ENCODE measurements at regions not wholly inside any gene's neighbourhood (a gene's known extent, or its start where the extent isn't known, plus 50 kb on each side); places are given as distances from the start of the nearest gene placed in this dataset.

DNA sequence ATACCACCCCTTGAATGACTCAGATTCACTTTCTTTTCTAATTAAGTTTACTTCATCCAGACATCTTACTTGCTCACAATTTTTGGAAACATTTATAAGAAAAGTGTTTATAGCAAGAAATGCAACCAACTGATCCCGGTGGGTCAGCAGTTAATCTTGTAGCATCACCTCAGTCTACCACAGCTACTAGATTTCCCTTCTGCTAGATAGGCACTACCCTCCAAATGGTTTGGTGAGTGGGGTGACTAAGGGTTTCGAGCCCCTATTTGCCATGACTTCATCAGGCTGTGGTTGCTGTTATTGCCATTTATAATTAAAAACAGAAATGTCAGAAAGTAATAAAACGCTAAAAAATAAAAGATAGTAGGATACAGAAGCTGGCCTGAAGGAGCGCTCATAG lies 930.1 kb upstream of the GJE1 start:
- Histone ChIP-seq H3K4me1 (no peaks in the 10 kb centered on the region), H3K4me3 (ENCODE audit: low read depth, low read length) (no peak overlapping the region), H3K27me3 (replicated peaks; ENCODE audit: control insufficient read depth, insufficient read depth, low read length) (no peaks in the 10 kb centered on the region), H3K36me3 (ENCODE audit: control insufficient read depth, insufficient read depth, low read length) (no peaks in the 10 kb centered on the region), H3K9me3 (no peaks in the 10 kb centered on the region)
- Mint-ChIP-seq H3K36me3 (ENCODE audit: insufficient read depth, unreplicated experiment) (no peaks in the 10 kb centered on the region), H3K4me3 (ENCODE audit: unreplicated experiment) (no peak overlapping the region), H3K4me1 (ENCODE audit: low read depth, unreplicated experiment) (no peaks in the 10 kb centered on the region), H3K27me3 (ENCODE audit: insufficient read depth, unreplicated experiment) (no peaks in the 10 kb centered on the region), H3K9me3 (ENCODE audit: unreplicated experiment) (no peaks in the 10 kb centered on the region), H3K27ac (ENCODE audit: unreplicated experiment) (no peak overlapping the region)
- no TSS peak for BruUV-seq (replicated peaks)
- intact Hi-C loops (cut with micrococcal nuclease; ENCODE audit: unreplicated experiment) = no loop called here
- ChIA-PET CTCF (no interaction called here), POLR2A (no interaction called here)
- TF ChIP-seq, protein P1, sequence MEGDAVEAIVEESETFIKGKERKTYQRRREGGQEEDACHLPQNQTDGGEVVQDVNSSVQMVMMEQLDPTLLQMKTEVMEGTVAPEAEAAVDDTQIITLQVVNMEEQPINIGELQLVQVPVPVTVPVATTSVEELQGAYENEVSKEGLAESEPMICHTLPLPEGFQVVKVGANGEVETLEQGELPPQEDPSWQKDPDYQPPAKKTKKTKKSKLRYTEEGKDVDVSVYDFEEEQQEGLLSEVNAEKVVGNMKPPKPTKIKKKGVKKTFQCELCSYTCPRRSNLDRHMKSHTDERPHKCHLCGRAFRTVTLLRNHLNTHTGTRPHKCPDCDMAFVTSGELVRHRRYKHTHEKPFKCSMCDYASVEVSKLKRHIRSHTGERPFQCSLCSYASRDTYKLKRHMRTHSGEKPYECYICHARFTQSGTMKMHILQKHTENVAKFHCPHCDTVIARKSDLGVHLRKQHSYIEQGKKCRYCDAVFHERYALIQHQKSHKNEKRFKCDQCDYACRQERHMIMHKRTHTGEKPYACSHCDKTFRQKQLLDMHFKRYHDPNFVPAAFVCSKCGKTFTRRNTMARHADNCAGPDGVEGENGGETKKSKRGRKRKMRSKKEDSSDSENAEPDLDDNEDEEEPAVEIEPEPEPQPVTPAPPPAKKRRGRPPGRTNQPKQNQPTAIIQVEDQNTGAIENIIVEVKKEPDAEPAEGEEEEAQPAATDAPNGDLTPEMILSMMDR (IDR thresholded peaks at IDR 0.05; ENCODE audit: insufficient read depth in 1 of 2, low read depth in 1 of 2, low read length in 1 of 2, severe bottlenecking in 1 of 2, unreplicated experiment in 1 of 2) = no peak
- no peak for DNase-seq

DNA sequence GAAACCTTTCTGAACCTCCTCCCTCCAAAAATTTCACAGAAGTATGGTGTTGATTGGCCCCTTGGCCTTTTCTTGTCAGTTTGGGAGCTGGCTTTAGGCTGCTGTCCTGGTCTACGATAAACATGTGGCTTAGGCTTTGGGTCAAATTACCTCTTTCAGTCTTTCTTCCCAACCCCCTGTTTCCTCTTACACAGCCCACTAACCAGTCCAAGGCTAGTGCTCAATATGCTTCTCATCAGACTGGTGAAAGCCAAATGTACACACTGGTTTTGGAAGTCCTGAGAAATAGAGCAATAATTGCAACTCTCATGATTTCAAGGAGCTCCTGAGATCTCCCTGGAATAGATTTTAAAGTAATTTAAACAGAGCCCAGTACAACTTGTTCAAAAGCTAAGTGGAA lies 933.7 kb upstream of the GJE1 start:
- POLR2A ChIA-PET = no interaction called here
- Histone ChIP-seq H3K9me3 (no peaks in the 10 kb centered on the region), H3K27me3 (replicated peaks; ENCODE audit: control insufficient read depth, insufficient read depth, low read length) (no peaks in the 10 kb centered on the region), H3K36me3 (ENCODE audit: control insufficient read depth, insufficient read depth, low read length) (no peaks in the 10 kb centered on the region), H3K4me1 (no peaks in the 10 kb centered on the region), H3K4me3 (ENCODE audit: low read depth, low read length) (no peak overlapping the region)
- H3K9me3 Mint-ChIP-seq (ENCODE audit: unreplicated experiment) = no peaks in the 10 kb centered on the region
- no peak overlapping the region for H3K4me3 Mint-ChIP-seq (ENCODE audit: unreplicated experiment)
- H3K27me3 Mint-ChIP-seq (ENCODE audit: insufficient read depth, unreplicated experiment) = no peaks in the 10 kb centered on the region
- H3K4me1 Mint-ChIP-seq (ENCODE audit: low read depth, unreplicated experiment) = no peaks in the 10 kb centered on the region
- intact Hi-C loops (cut with micrococcal nuclease; ENCODE audit: unreplicated experiment) = no loop called here
- TF ChIP-seq, protein P1 (IDR thresholded peaks at IDR 0.05; ENCODE audit: insufficient read depth in 1 of 2, low read depth in 1 of 2, low read length in 1 of 2, severe bottlenecking in 1 of 2, unreplicated experiment in 1 of 2) = no peak
- DNase-seq = no peak
- no peak overlapping the region for H3K27ac Mint-ChIP-seq (ENCODE audit: unreplicated experiment)
- BruUV-seq (replicated peaks) = no TSS peak
- CTCF ChIA-PET = no interaction called here
- no peaks in the 10 kb centered on the region for H3K36me3 Mint-ChIP-seq (ENCODE audit: insufficient read depth, unreplicated experiment)

DNA sequence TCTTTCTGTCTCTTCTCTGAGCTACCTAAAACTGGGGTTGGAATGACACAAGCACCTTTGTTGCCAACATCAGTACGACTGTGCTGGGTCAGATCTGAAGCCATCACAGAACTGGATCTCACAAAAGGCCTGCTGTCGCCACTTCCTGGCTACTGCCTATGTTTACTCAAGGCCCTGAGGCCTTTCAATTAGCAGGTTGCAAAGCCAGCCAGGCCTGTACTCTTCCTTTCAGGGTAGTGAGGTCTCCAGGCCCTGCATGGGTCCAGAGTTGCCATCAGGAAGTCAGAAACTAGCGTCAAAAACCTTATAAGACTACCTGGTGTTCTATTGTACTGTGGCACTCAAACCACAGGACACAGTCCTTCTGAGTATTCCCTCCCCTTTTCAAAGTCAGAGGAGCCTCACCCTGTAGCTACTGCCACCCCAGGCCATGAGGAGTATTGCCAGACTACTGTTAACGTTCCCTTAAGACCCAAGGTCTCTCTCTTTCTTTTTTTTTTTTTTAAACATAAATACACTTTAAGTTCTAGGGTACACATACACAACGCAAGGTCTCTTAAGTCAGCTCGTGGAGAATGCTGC lies 937.4 kb upstream of the GJE1 start:
- peak in 1 of 2 experiments; percentile 6 for DNase-seq
- intact Hi-C loops (cut with micrococcal nuclease; ENCODE audit: unreplicated experiment) = no loop called here

More for the DNA sequence above, 937.4 kb upstream of the GJE1 start:
- H3K36me3 ChIP-seq (ENCODE audit: control insufficient read depth, insufficient read depth, low read length) = no peaks in the 10 kb centered on the region
- Mint-ChIP-seq H3K27ac (ENCODE audit: unreplicated experiment) (no peak overlapping the region), H3K4me3 (ENCODE audit: unreplicated experiment) (no peak overlapping the region), H3K27me3 (ENCODE audit: insufficient read depth, unreplicated experiment) (no peaks in the 10 kb centered on the region), H3K36me3 (ENCODE audit: insufficient read depth, unreplicated experiment) (no peaks in the 10 kb centered on the region), H3K4me1 (ENCODE audit: low read depth, unreplicated experiment) (no peaks in the 10 kb centered on the region), H3K9me3 (ENCODE audit: unreplicated experiment) (peaks cover 20% of the 10 kb centered on the region)
- H3K4me1 ChIP-seq = no peaks in the 10 kb centered on the region
- H3K27me3 ChIP-seq (replicated peaks; ENCODE audit: control insufficient read depth, insufficient read depth, low read length) = no peaks in the 10 kb centered on the region
- H3K9me3 ChIP-seq = no peaks in the 10 kb centered on the region
- BruUV-seq (replicated peaks) = no TSS peak
- TF ChIP-seq, protein P1 (IDR thresholded peaks at IDR 0.05; ENCODE audit: insufficient read depth in 1 of 2, low read depth in 1 of 2, low read length in 1 of 2, severe bottlenecking in 1 of 2, unreplicated experiment in 1 of 2) = no peak
- ChIA-PET POLR2A (no interaction called here), CTCF (no interaction called here)
- H3K4me3 ChIP-seq (ENCODE audit: low read depth, low read length) = no peak overlapping the region
